IPS-18c (cell line): ENCODE measurements at regions not wholly inside any gene's neighbourhood (a gene's known extent, or its start where the extent isn't known, plus 50 kb on each side); places are given as distances from the start of the nearest gene placed in this dataset.

Experiments used
- H3K4me3 ChIP-seq: 2 replicates; pipeline ENCODE4 v1.7.0; 2013; ENCODE audit warnings: low read depth, mild to moderate bottlenecking, low read length, moderate library complexity; ENCODE audit not compliant: insufficient read depth
- H3K9me3 ChIP-seq: one replicate; pipeline ENCODE4 v1.6.1; 2013; ENCODE audit warnings: mild to moderate bottlenecking, low read length, moderate library complexity; ENCODE audit not compliant: control insufficient read depth, insufficient read depth

DNA sequence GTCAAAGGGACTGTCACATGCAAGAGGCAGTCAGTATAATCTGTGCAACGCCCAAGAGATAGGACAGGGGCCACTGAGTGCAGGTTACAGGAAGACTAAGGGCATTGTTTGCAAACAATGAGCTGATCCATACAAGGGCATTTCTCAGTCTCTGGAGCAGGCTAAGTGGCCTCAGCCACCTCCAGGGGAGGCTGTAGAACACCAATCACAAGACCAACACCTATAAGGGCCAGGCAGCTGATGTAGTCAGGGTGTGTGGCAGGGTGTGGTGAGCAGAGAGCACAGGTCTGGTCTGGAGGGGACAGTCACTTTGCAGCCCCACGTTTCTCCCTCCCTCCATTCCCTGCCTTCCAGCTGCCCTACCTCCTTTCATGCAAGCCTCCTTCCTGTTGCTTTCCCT lies 83.2 kb upstream of the ADRA1B start:
- Histone ChIP-seq H3K4me3 (no peak overlapping the region), H3K9me3 (no peaks in the 10 kb centered on the region)

DNA sequence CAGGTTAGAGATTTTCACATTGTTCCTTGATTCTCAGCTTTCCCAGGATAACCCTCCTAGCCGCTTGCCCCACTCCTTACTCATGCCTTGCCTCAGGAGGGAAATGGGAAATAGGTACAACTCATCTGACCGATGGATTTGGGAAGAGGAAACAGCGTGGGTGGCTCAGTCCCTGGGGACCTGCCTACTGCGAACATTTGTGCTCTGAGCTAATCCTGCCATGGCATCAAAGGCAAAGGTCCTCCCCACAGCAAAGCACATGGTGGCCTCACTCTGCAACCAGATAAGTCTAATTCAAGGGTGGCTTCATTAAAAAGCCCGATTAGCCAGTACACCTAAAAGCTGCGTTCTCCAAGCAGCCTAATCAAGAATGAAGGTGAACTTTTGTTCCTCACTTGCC lies 82.4 kb upstream of the ADRA1B start:
- H3K9me3 ChIP-seq = no peaks in the 10 kb centered on the region
- H3K4me3 ChIP-seq = no peak overlapping the region

DNA sequence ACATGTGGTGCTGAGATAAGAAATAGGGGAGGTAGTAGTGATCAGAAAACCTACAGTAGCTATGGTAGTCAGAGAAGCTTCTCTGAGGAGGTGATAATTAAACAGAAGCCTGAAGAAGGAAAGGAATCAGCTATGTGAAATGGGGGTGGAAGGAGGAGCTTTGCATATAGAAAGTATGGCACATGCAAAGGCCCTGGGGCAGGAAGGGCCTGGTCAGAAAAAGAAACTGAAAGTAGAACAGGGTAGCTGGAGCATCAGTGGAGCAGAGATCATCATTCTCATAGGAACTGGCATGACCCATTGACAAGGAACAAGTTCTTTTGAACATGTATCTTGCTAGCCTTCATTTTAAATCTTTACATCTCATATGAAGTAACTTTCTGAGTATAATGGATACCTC lies 80.7 kb upstream of the ADRA1B start:
- H3K9me3 ChIP-seq = no peaks in the 10 kb centered on the region

DNA sequence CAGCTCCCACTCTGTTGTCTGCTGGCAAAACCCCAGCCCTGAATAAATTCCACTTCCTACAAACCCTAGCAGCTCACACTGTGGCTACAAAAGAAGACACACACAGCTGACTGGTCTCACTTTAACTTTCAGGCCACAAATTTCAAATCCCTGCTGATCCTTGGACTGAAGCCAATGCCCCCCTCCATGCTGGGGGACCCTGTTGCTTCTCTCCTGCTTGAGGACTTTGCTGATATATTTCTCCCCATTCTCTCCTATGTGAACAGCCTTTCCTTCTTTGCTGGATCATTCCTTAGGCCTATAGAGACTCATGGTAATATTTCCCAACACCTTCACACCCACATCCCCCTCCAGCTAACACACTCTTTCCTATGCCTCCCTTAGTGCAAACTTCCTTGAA lies 79.6 kb upstream of the ADRA1B start:
- Histone ChIP-seq H3K9me3 (no peaks in the 10 kb centered on the region), H3K4me3 (no peak overlapping the region)

More for the DNA sequence above, 80.7 kb upstream of the ADRA1B start:
- no peak overlapping the region for H3K4me3 ChIP-seq

DNA sequence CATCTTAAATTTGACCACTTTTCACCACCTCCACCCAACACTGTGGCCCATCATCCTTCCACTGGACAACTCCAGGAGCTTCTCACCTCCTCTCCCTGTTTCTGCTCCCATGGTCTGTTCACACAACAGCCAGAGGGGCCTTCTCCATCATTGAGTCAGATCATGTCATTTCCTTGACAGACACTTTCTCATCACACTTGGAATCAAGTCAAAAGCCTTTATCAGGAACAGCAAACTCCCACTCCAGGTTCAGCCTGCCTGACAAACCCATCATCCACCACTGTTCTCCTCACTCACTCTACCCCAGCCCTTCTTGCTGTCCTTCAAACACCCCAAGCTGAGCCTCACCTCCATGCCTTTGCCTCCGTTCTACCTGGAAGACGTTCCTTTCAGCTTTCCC lies 78.4 kb upstream of the ADRA1B start:
- H3K4me3 ChIP-seq = no peak overlapping the region
- no peaks in the 10 kb centered on the region for H3K9me3 ChIP-seq

DNA sequence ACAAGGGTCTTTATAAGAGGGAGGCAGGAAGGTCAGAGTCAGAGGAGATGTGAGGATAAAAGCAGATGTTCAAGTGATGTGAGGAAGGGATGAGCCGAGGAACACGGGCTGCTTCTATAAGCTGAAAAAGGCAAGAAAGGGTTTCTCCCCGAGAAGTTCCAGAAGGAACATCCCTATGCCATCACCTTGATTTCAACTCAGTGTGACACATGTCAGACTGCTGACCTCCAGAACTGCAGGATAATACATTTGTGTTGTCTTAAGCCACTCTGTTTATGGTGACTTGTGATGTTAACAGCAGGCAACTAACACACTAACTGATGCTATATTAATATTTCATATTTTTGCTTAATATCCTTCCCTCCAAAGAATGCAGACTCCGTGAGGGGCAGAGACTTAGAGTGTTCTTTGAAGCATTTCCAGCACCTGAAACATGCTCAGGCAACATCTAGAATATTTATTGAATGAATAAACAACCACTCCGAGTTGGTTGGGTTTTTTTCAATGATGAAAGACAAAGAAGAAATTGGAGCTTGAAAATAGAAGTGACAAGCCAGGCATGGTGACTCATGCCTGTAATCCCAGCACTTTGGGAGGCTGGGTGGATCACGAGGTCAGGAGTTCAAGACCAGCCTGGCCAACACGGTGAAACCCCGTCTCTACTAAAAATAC lies 77.6 kb upstream of the ADRA1B start:
- H3K9me3 ChIP-seq = no peaks in the 10 kb centered on the region
- H3K4me3 ChIP-seq = no peak overlapping the region

DNA sequence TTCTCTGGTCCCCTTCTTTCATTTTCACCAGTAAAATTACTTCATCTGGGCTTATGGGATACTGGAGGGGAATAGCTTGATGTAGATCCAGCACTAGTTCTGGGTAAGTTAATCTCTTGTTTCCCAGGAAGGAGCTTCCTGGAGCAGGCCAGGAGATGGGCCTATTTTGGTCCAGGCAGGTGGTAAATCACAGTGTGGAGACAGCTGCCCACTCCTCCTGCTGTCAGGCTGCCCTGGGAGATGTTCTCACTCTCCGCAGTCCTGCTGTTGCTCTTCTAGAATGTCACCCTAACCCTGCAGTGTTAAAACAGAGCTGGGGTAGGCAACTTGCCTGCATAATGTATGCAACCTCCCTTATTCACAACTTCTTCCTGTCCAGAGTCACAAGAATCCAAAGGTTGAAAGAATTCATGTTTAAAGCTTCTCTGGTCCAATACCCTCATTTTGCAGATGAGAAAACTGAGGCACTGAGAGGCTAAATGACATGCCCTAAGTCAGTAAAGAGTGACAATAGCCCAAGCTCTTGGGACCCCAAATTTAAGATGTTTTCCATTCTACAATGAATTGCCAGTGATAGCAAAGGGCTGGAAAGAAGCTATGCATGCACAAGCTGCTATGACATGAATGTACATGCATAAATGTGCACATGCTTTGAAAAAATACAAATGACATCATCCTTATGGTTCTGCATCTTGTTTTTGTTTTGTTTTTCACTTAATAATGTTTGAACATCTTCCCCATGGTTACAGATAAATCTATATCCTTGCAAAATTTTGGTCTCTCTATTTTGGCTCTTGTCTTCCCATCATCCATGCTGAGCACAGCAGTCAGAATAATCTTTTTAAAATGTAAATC lies 71.8 kb upstream of the ADRA1B start:
- H3K9me3 ChIP-seq = no peaks in the 10 kb centered on the region
- no peak overlapping the region for H3K4me3 ChIP-seq

DNA sequence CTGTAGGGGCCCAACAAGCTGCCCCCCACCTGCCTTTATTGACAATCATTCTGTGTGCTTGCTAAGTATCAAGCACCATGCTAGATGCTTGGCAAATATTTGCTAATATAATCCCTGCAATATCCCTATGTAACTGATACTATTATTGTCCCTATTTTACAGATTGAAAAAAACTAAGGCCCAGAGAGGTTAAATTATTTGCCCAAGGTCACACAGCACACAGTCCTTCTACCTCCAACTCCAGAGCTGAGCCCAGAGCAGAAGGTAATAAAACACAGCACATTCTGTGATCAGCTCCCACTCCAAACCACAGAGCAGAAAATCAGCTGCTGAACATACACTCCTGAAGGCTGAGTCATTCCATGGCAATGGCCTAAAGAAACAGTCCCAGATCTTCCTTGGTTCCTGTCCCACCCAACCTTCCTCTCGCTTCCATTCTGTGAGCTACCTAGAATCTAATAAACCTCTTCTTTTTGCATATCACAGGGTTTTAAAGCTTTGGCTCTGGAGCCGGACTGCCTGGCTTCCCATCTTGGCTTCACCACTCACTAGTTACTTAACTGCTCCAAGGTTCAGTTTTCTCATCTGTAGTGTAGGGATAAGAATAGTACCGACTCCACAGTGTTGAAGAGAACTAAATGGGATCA lies 66.7 kb upstream of the ADRA1B start:
- H3K9me3 ChIP-seq = no peaks in the 10 kb centered on the region
- no peak overlapping the region for H3K4me3 ChIP-seq

DNA sequence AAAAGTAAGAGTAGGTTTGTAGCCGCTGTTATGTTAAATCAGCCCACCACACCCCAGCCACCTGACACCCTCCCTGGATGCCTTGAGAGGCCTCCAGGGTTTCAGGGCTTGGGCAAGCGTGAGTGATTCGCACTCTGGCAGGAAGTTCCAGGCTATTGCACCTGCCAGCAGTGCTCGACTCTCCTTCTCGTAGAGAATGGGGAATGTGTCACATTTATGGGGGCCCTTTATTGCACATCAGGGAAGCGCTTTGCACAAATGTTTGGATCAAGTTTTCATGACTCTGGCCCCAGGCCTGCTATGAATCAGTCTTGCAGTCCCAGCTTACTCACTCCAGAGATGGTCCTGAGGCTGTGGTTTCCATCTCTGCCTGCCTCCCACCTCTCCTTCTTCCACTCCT lies 66.1 kb upstream of the ADRA1B start:
- H3K4me3 ChIP-seq = no peak overlapping the region
- H3K9me3 ChIP-seq = no peaks in the 10 kb centered on the region

DNA sequence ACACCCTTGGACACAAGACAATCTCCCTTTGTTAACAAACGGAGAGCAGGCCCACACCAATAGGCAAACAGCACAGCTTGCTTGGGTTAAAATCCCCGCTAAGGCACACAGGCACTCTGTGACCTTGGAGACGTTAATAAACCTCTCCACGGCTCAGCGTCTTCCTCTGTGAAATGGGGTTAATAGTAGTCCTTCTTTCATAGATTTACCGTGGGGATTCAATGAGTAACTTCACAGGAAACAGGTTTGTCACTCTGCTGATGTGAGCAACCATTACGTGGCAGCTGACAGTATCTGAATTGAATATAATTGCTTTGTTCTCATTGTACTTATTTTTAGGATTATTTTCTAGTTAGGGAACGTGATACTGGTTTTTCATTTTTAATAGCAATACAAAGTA lies 65.2 kb upstream of the ADRA1B start:
- H3K9me3 ChIP-seq = no peaks in the 10 kb centered on the region
- H3K4me3 ChIP-seq = no peak overlapping the region

DNA sequence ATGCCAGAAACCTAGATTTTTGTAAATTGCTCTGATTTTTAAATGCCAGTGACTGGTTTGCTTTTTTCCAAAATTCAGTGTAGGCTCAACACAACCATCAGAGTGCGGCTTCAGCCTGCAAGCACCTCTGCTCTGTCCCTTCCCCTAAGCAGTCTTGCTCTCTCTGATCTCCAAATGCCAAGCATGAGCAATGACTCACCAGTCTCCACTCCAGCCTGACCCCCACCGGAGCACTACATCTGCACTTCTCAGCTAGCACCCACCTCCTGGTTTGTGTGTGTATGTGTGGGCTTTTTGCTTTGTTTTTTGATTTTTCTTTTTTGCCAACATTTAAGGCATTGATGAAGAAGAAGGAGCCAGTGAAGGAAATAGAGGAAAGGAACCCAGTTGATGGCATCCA lies 61.4 kb upstream of the ADRA1B start:
- no peaks in the 10 kb centered on the region for H3K9me3 ChIP-seq
- H3K4me3 ChIP-seq = no peak overlapping the region

DNA sequence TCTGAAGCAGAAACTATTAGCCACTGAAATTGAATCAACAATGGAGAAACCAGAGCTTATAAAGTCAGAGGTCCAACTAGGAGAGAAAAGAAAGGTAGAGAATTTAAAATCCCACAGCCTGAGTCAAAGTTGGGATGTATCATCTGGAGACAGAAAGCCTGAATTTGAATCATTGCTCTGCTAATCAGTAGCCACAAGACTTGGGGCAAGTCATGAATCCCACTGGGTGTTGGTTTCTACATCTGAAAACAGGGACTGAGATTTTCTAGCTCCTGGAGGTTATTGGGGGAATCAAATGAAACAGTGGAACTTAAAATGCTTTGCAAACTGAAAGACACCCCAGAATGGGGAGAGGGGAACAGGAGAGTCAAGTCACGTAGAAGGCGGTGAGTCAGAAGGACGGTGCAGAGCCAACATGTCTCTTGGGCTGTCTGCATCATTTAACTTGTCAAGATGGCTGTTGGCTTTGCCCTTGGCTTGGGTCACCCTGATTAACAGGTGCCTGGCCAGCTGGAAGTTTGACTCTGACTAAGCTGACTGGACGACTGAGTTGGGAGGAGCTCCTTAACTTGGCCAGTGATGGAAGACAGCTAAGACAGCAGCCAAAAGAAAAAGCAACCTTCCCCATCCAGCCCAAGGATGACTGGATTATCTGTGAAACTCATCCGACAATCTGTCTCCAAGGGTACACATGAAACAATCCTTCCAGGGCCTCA lies 60.6 kb upstream of the ADRA1B start:
- no peaks in the 10 kb centered on the region for H3K9me3 ChIP-seq
- no peak overlapping the region for H3K4me3 ChIP-seq

DNA sequence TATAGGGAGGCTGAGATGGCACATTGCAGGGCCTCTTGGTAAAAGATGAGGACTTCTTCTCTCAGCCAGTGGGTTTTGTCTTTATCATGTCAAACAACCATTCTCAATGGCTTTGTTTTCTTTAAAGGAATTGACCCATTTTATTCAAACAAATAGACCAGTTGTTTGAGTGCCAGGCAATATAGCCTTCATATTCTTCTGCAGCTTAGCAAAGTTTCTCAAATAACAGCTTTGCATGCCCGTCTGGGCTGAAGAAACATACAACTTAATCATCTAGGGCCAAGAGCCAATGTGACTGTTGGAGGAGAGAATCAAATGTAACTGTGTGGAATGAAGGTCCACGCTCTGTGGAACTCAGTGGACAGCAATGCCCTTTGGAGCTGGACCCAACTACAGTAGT lies 57.4 kb upstream of the ADRA1B start:
- Histone ChIP-seq H3K4me3 (no peak overlapping the region), H3K9me3 (no peaks in the 10 kb centered on the region)

DNA sequence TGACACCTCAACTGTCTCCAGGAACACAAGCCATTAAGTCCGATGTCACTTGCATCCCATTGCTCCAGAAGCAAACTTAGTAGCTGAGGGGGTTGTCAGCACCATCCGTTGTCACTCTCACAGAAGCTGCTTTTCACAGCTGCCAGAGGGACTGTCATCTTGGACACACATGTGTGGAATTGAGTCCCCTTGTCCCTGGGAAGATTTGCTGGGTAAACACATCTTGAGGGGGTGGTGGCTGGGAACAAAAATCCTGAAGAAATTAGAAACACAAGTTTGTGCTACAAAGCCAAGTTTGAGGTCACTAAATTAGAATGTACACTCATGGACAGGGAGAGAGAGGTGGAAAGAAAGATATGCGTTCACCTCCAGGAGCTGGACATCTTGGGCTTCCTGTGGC lies 55.2 kb upstream of the ADRA1B start:
- Histone ChIP-seq H3K9me3 (no peaks in the 10 kb centered on the region), H3K4me3 (no peak overlapping the region)

DNA sequence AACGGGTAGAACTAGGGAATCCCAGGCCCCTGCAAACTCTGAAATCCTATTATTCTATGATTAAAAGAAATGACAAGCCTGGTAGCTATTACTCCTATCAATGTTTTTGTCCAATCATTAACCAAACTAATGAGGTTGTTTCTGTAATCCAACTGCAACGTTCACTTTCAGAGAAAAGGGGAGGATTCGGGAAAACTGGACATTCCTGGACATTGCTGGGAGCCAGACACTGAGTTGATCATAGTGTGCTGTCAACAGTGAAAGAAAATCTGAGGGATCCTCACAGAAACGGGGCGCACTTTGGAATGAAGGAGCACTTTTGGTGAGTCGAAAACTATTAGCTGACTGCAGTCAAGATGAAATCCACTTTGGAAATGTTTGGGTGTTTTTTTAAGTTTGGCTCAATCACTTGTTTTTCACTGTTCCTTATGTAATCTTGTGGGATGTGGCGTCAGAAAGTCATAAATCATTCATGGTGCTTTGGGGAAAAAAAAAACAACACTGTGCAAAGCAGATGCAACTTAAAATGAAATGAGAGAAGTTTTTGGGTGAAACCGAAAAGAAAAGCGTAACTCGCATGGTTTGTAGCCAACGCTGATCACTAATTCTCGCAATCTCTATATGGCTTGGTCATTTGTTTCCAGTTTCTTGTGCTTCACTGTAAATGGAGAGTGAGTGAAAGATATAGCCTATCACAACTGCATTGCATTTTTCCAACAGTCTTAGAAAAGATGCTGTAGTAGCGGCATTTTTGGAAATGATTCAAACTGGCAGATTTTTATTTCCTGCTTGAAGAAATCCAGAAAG lies 51.2 kb upstream of the ADRA1B start:
- Histone ChIP-seq H3K4me3 (no peak overlapping the region), H3K9me3 (no peaks in the 10 kb centered on the region)

DNA sequence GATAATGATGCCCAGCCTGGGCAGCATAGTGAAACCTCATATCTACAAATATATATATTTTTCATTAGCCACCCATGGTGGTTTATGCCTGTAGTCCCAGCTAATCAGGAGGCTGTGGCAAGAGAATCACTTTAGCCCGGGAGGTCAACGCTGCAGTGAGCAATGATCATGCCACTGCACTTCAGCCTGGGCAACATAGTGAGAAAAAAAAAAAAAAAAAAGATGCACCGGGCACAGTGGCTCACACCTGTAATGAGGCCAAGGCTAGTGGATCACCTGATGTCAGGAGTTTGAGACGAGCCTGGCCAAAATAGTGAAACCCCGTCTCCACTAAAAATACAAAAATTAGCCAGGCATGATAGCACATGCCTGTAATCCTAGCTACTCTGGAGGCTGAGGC lies 50.2 kb upstream of the ADRA1B start:
- no peak overlapping the region for H3K4me3 ChIP-seq
- no peaks in the 10 kb centered on the region for H3K9me3 ChIP-seq
